ENCODE measurements at regions not wholly inside any gene's neighbourhood (a gene's known extent, or its start where the extent isn't known, plus 50 kb on each side); places are given as distances from the start of the nearest gene placed in this dataset.

GRCh38 chr2:236489895-236490404 is 79.7 kb upstream of the ACKR3 start:
- no peaks in the 10 kb centered on the region for H3K9me2 ChIP-seq (replicated peaks; ENCODE audit: insufficient read depth, low read length)
- H4K20me1 ChIP-seq (ENCODE audit: low read depth, low read length), result no peaks in the 10 kb centered on the region
- TF ChIP-seq CTCF (IDR thresholded peaks at IDR 0.05; ENCODE audit: insufficient read depth, low read length, poor library complexity, severe bottlenecking), result no peak
- TF ChIP-seq EZH2phosphoT487 (conservative IDR thresholded peaks at IDR 0.05; ENCODE audit: low read length), result no peak
- H3K9me3 ChIP-seq (ENCODE audit: insufficient read depth, low read length), result no peaks in the 10 kb centered on the region
- no peak overlapping the region for H3K4me2 ChIP-seq (ENCODE audit: low read depth, low read length, poor library complexity, severe bottlenecking)
- H3K27me3 ChIP-seq (ENCODE audit: low read length), result no peaks in the 10 kb centered on the region
- no peaks in the 10 kb centered on the region for H3K36me3 ChIP-seq (ENCODE audit: low read length)
- no peak overlapping the region for H2AFZ ChIP-seq (ENCODE audit: low read depth, low read length, severe bottlenecking)
- no peak overlapping the region for H3K27ac ChIP-seq (ENCODE audit: low read depth, low read length)
- no peaks in the 10 kb centered on the region for H3F3A ChIP-seq (ENCODE audit: insufficient read depth)
- H3K79me2 ChIP-seq (ENCODE audit: insufficient read depth, low read length), result no peaks in the 10 kb centered on the region
- H3K9ac ChIP-seq (ENCODE audit: low read length), result no peak overlapping the region
- H3K4me3 ChIP-seq (ENCODE audit: insufficient read depth, low read length, poor library complexity, severe bottlenecking), result no peak overlapping the region

GRCh38 chr2:236496340-236496739 is 73.3 kb upstream of the ACKR3 start:
- Histone ChIP-seq H3F3A (ENCODE audit: insufficient read depth) (no peaks in the 10 kb centered on the region), H3K9me2 (replicated peaks; ENCODE audit: insufficient read depth, low read length) (no peaks in the 10 kb centered on the region), H3K27me3 (ENCODE audit: low read length) (no peaks in the 10 kb centered on the region), H4K20me1 (ENCODE audit: low read depth, low read length) (no peaks in the 10 kb centered on the region), H3K9me3 (ENCODE audit: insufficient read depth, low read length) (no peaks in the 10 kb centered on the region), H3K4me2 (ENCODE audit: low read depth, low read length, poor library complexity, severe bottlenecking) (no peak overlapping the region), H3K27ac (ENCODE audit: low read depth, low read length) (no peak overlapping the region), H3K79me2 (ENCODE audit: insufficient read depth, low read length) (no peaks in the 10 kb centered on the region), H2AFZ (ENCODE audit: low read depth, low read length, severe bottlenecking) (no peak overlapping the region), H3K9ac (ENCODE audit: low read length) (no peak overlapping the region), H3K4me3 (ENCODE audit: insufficient read depth, low read length, poor library complexity, severe bottlenecking) (no peak overlapping the region), H3K36me3 (ENCODE audit: low read length) (no peaks in the 10 kb centered on the region)
- TF ChIP-seq CTCF (IDR thresholded peaks at IDR 0.05; ENCODE audit: insufficient read depth, low read length, poor library complexity, severe bottlenecking) (no peak), EZH2phosphoT487 (conservative IDR thresholded peaks at IDR 0.05; ENCODE audit: low read length) (no peak)

- Histone ChIP-seq H3F3A (ENCODE audit: insufficient read depth) (no peaks in the 10 kb centered on the region), H3K27ac (ENCODE audit: low read depth, low read length) (no peak overlapping the region), H3K4me2 (ENCODE audit: low read depth, low read length, poor library complexity, severe bottlenecking) (no peak overlapping the region), H3K4me3 (ENCODE audit: insufficient read depth, low read length, poor library complexity, severe bottlenecking) (no peak overlapping the region), H3K36me3 (ENCODE audit: low read length) (no peaks in the 10 kb centered on the region), H3K27me3 (ENCODE audit: low read length) (no peaks in the 10 kb centered on the region), H2AFZ (ENCODE audit: low read depth, low read length, severe bottlenecking) (no peak overlapping the region), H3K9me2 (replicated peaks; ENCODE audit: insufficient read depth, low read length) (no peaks in the 10 kb centered on the region), H3K9ac (ENCODE audit: low read length) (no peak overlapping the region), H4K20me1 (ENCODE audit: low read depth, low read length) (no peaks in the 10 kb centered on the region), H3K79me2 (ENCODE audit: insufficient read depth, low read length) (no peaks in the 10 kb centered on the region), H3K9me3 (ENCODE audit: insufficient read depth, low read length) (no peaks in the 10 kb centered on the region)
- TF ChIP-seq CTCF (IDR thresholded peaks at IDR 0.05; ENCODE audit: insufficient read depth, low read length, poor library complexity, severe bottlenecking), result no peak
- TF ChIP-seq EZH2phosphoT487 (conservative IDR thresholded peaks at IDR 0.05; ENCODE audit: low read length), result no peak
These were observed 71.3 kb upstream of the ACKR3 start for GRCh38 chr2:236498369-236498768.
